IMR-90 (cell line): ENCODE measurements at regions not wholly inside any gene's neighbourhood (a gene's known extent, or its start where the extent isn't known, plus 50 kb on each side); places are given as distances from the start of the nearest gene placed in this dataset.

Experiments
- ATAC-seq: fragments of 200-7000 bp; cut with Tn5 transposase; 2 replicates; pipeline ENCODE4 v1.9.1; 2020; ENCODE audit warnings: low read depth, mild to moderate bottlenecking, moderate library complexity
- BruUV-seq: library from RNA; stranded (reverse); fragments of 400-500 nt; replicated peaks from 2 replicates; lab custom pipeline; 2021; lab: Mats Ljungman, UMichigan
- CTCF ChIA-PET: fragments of 300-600 bp; formaldehyde crosslinking; extraction: SDS; loops from one replicate; lab custom pipeline; 2021; ENCODE audit warnings: antibody characterized with exemption; lab: Yijun Ruan, JAX
- POLR2A ChIA-PET: fragments of 300-600 bp; sonication (Branson Sonifier 250); formaldehyde crosslinking; loops from one replicate; lab custom pipeline; 2022; ENCODE audit warnings: antibody characterized with exemption; ENCODE audit not compliant: unreplicated experiment; lab: Charles Lee
- DNase-seq: peaks from one replicate; pipeline ENCODE4 v3.0.0; 2013
- H2AFZ ChIP-seq: replicated peaks from 2 replicates; pipeline ENCODE3; 2013; ENCODE audit warnings: low read length, mild to moderate bottlenecking; ENCODE audit not compliant: poor library complexity
- H2AK5ac ChIP-seq: 2 replicates; pipeline ENCODE4 v1.6.1; 2013; ENCODE audit warnings: low read depth, low read length, inconsistent platforms
- H2AK9ac ChIP-seq: replicated peaks from 2 replicates; pipeline ENCODE3; 2013; ENCODE audit warnings: mild to moderate bottlenecking, low read depth, low read length, moderate library complexity; ENCODE audit not compliant: poor library complexity
- H2BK120ac ChIP-seq: 2 replicates; pipeline ENCODE4 v1.6.1; 2013; ENCODE audit warnings: low read depth, low read length, inconsistent platforms
- H2BK15ac ChIP-seq: 3 replicates; pipeline ENCODE4 v1.6.1; 2013; ENCODE audit warnings: low read depth, low read length, inconsistent platforms
- H2BK20ac ChIP-seq: 2 replicates; pipeline ENCODE4 v1.6.1; 2013; ENCODE audit warnings: low read depth, mild to moderate bottlenecking, inconsistent platforms, low read length, moderate library complexity
- H2BK5ac ChIP-seq: 2 replicates; pipeline ENCODE4 v1.6.1; 2013; ENCODE audit warnings: mild to moderate bottlenecking, low read depth, low read length, inconsistent platforms; ENCODE audit not compliant: poor library complexity, severe bottlenecking
- H3K14ac ChIP-seq: replicated peaks from 2 replicates; pipeline ENCODE4 v1.6.1; 2013; ENCODE audit warnings: low read depth, low read length, inconsistent platforms
- H3K18ac ChIP-seq: 2 replicates; pipeline ENCODE4 v1.6.1; 2013; ENCODE audit warnings: low read depth, low read length, control low read depth
- H3K23ac ChIP-seq: 2 replicates; pipeline ENCODE4 v1.6.1; 2013; ENCODE audit warnings: low read depth, low read length, inconsistent platforms
- H3K27ac ChIP-seq: 2 replicates; pipeline ENCODE4 v1.5.1; 2013; ENCODE audit warnings: mild to moderate bottlenecking, control low read depth, low read length; ENCODE audit not compliant: insufficient read depth
- H3K27me3 ChIP-seq: 2 replicates; pipeline ENCODE4 v1.6.1; 2013; ENCODE audit warnings: low read length; ENCODE audit not compliant: control insufficient read depth, insufficient read depth
- H3K36me3 ChIP-seq: 2 replicates; pipeline ENCODE4 v1.6.1; 2013; ENCODE audit warnings: low read length, mixed read lengths; ENCODE audit not compliant: control insufficient read depth, insufficient read depth
- H3K4ac ChIP-seq: 2 replicates; pipeline ENCODE4 v1.6.1; 2013; ENCODE audit warnings: low read depth, low read length, inconsistent platforms
- H3K4me1 ChIP-seq: 2 replicates; pipeline ENCODE4 v1.6.1; 2013; ENCODE audit warnings: low read length, mixed read lengths; ENCODE audit not compliant: control insufficient read depth, insufficient read depth
- H3K4me2 ChIP-seq: 2 replicates; pipeline ENCODE4 v1.6.1; 2013; ENCODE audit warnings: low read depth, mild to moderate bottlenecking, control low read depth, low read length, moderate library complexity
- H3K4me3 ChIP-seq: 2 replicates; pipeline ENCODE4 v1.5.1; 2013; ENCODE audit warnings: low read depth, mild to moderate bottlenecking, control low read depth, low read length, moderate library complexity; ENCODE audit not compliant: insufficient read depth
- H3K56ac ChIP-seq: 2 replicates; pipeline ENCODE4 v1.6.1; 2013; ENCODE audit warnings: low read length, inconsistent platforms; ENCODE audit not compliant: insufficient read depth; ENCODE audit errors: extremely low read depth
- H3K79me1 ChIP-seq, 2 experiments: 2 replicates each; pipeline ENCODE4 v1.6.1; 2013; ENCODE audit warnings: low read length in 2 of 2, inconsistent platforms in 1 of 2, low read depth in 1 of 2
- H3K9ac ChIP-seq: 2 replicates; pipeline ENCODE4 v1.6.1; 2013; ENCODE audit warnings: low read depth, low read length, control low read depth
- H3K9me1 ChIP-seq: 2 replicates; pipeline ENCODE4 v1.6.1; 2013; ENCODE audit warnings: low read length, inconsistent platforms; ENCODE audit not compliant: insufficient read depth
- H3K9me3 ChIP-seq: 2 replicates; pipeline ENCODE4 v1.6.1; 2013; ENCODE audit warnings: low read length; ENCODE audit not compliant: control insufficient read depth, insufficient read depth
- H4K20me1 ChIP-seq: 2 replicates; pipeline ENCODE4 v1.6.1; 2013; ENCODE audit warnings: low read length, inconsistent platforms; ENCODE audit not compliant: insufficient read depth
- H4K5ac ChIP-seq: 2 replicates; pipeline ENCODE4 v1.6.1; 2013; ENCODE audit warnings: mild to moderate bottlenecking, low read depth, low read length, control low read depth
- H4K8ac ChIP-seq, 2 experiments: 2 replicates each; pipeline ENCODE4 v1.6.1; 2013; ENCODE audit warnings: low read depth in 2 of 2, low read length in 2 of 2, control low read depth in 1 of 2, inconsistent platforms in 1 of 2
- H4K91ac ChIP-seq: 2 replicates; pipeline ENCODE4 v1.6.1; 2013; ENCODE audit warnings: low read depth, low read length, inconsistent platforms; ENCODE audit not compliant: insufficient read depth
- BHLHE40 ChIP-seq: fragments of 150-350 bp; IDR thresholded peaks from 2 replicates; pipeline ENCODE4 v1.6.1; 2016; ENCODE audit warnings: mild to moderate bottlenecking, low read depth, low read length
- CEBPB ChIP-seq: IDR thresholded peaks from 2 replicates; pipeline ENCODE4 v1.6.1; 2012; ENCODE audit warnings: low read depth, low read length, improper control_type of control experiment
- CHD1 ChIP-seq: IDR thresholded peaks from 2 replicates; pipeline ENCODE4 v1.6.1; 2012; ENCODE audit warnings: low read depth, low read length, improper control_type of control experiment
- CTCF ChIP-seq: conservative IDR thresholded peaks from 2 replicates; pipeline ENCODE4 v1.5.1; 2012; ENCODE audit warnings: mild to moderate bottlenecking, low read depth, low read length, improper control_type of control experiment
- ELK1 ChIP-seq: fragments of 150-350 bp; IDR thresholded peaks from 2 replicates; pipeline ENCODE4 v1.6.1; 2016; ENCODE audit warnings: low read depth, mild to moderate bottlenecking, low read length, moderate library complexity, borderline replicate concordance
- FOS ChIP-seq: fragments of 150-350 bp; IDR thresholded peaks from 2 replicates; pipeline ENCODE4 v1.6.1; 2016; ENCODE audit warnings: low read depth, low read length
- MAFK ChIP-seq: IDR thresholded peaks from 2 replicates; pipeline ENCODE4 v1.6.1; 2012; ENCODE audit warnings: low read depth, low read length, improper control_type of control experiment
- MAZ ChIP-seq: IDR thresholded peaks from 2 replicates; pipeline ENCODE4 v1.6.1; 2012; ENCODE audit warnings: low read depth, mild to moderate bottlenecking, low read length, improper control_type of control experiment, moderate library complexity, borderline replicate concordance
- MXI1 ChIP-seq: IDR thresholded peaks from 2 replicates; pipeline ENCODE4 v1.6.1; 2012; ENCODE audit warnings: low read depth, mild to moderate bottlenecking, low read length, moderate library complexity, borderline replicate concordance
- NFE2L2 ChIP-seq: fragments of 150-350 bp; IDR thresholded peaks from 2 replicates; pipeline ENCODE4 v1.6.1; 2016; ENCODE audit warnings: low read depth, mild to moderate bottlenecking, low read length
- POLR2A ChIP-seq: IDR thresholded peaks from 2 replicates; pipeline ENCODE4 v1.6.1; 2012; ENCODE audit warnings: mild to moderate bottlenecking, low read depth, low read length
- RAD21 ChIP-seq: IDR thresholded peaks from 2 replicates; pipeline ENCODE4 v1.6.1; 2012; ENCODE audit warnings: low read length, improper control_type of control experiment
- RCOR1 ChIP-seq: IDR thresholded peaks from 2 replicates; pipeline ENCODE4 v1.6.1; 2012; ENCODE audit warnings: mild to moderate bottlenecking, low read length, improper control_type of control experiment; ENCODE audit not compliant: insufficient replicate concordance
- RFX5 ChIP-seq: IDR thresholded peaks from 2 replicates; pipeline ENCODE4 v1.8.0; 2012; ENCODE audit warnings: low read depth, mild to moderate bottlenecking, low read length, moderate library complexity
- SMC3 ChIP-seq: fragments of 150-350 bp; IDR thresholded peaks from 2 replicates; pipeline ENCODE4 v1.6.1; 2016; ENCODE audit warnings: low read depth, mild to moderate bottlenecking, antibody characterized with exemption, low read length, moderate library complexity
- USF2 ChIP-seq: fragments of 150-350 bp; IDR thresholded peaks from 2 replicates; pipeline ENCODE4 v1.6.1; 2017; ENCODE audit warnings: mild to moderate bottlenecking, antibody characterized with exemption, low read length, low read depth
- WGBS, 2 experiments: methylation state at CpG; one replicate each; pipeline versions ENCODE4 v1.1.5 to v1.1.7; 2013; ENCODE audit warnings: missing lambda C conversion rate in 2 of 2; ENCODE audit not compliant: insufficient read length in 1 of 2; ENCODE audit errors: extremely low coverage in 2 of 2; 5-methylcytosine and 5-hydroxymethylcytosine counted together
- dilution Hi-C: fragments of 300-500 bp; cut with HindIII; formaldehyde crosslinking; loops from one replicate; pipeline ENCODE4 v1.14.3; 2018; ENCODE audit warnings: low sequenced_read_pairs; ENCODE audit not compliant: unreplicated experiment
- in situ Hi-C: fragments of 300-500 bp; cut with MboI; formaldehyde crosslinking; loops from 3 replicates; pipeline ENCODE4 v1.14.3; 2019; ENCODE audit warnings: low sequenced_read_pairs, inconsistent platforms, mixed read lengths
- intact Hi-C: fragments of 100-400 bp; cut with micrococcal nuclease; formaldehyde crosslinking; loops from 2 replicates; pipeline ENCODE4 v1.10.0; 2022

- no peak overlapping the region for H3K4ac ChIP-seq
- ChIA-PET POLR2A (no interaction called here), CTCF (no interaction called here)
- H3K4me1 ChIP-seq: no peaks in the 10 kb centered on the region
- intact Hi-C loops: no loop called here
- H3K79me1 ChIP-seq: no peaks in the 10 kb centered on the region
- H2AFZ ChIP-seq: no peak overlapping the region
- H3K36me3 ChIP-seq: no peaks in the 10 kb centered on the region
- no peak overlapping the region for H3K27ac ChIP-seq
- H2BK5ac ChIP-seq: no peak overlapping the region
- dilution Hi-C loops: no loop called here
- no CpG with 5 or more reads among the region's 6 CpGs for WGBS, 2 experiments
- no peak overlapping the region for H3K14ac ChIP-seq
- DNase-seq (no peak), ATAC-seq (no peak)
- no peak overlapping the region for H2BK120ac ChIP-seq
- H3K4me2 ChIP-seq: no peak overlapping the region
- H2BK20ac ChIP-seq: no peak overlapping the region
- H2AK5ac ChIP-seq: no peak overlapping the region
- H3K18ac ChIP-seq: no peak overlapping the region
- no peak overlapping the region for H2AK9ac ChIP-seq
- no peak overlapping the region for H3K4me3 ChIP-seq
- H4K5ac ChIP-seq: no peak overlapping the region
- no peak overlapping the region for H4K91ac ChIP-seq
- no peaks in the 10 kb centered on the region for H3K9me1 ChIP-seq
- no peak overlapping the region for H4K8ac ChIP-seq
- no peaks in the 10 kb centered on the region; the same call in 1 of the 2 replicates for H3K9me3 ChIP-seq
- no peak overlapping the region for H3K9ac ChIP-seq
- no peak overlapping the region for H2BK15ac ChIP-seq
- H3K27me3 ChIP-seq: no peaks in the 10 kb centered on the region; the same call in 1 of the 2 replicates
- no TSS peak for BruUV-seq
- in situ Hi-C loops: no loop called here
- H4K20me1 ChIP-seq: no peaks in the 10 kb centered on the region
- H3K56ac ChIP-seq: no peak overlapping the region
- H3K23ac ChIP-seq: no peak overlapping the region
- TF ChIP-seq NFE2L2: no peak
- no peak for TF ChIP-seq CTCF
- no peak for TF ChIP-seq RCOR1
- no peak for TF ChIP-seq MAZ
- TF ChIP-seq CHD1: no peak
- no peak for TF ChIP-seq CEBPB
- TF ChIP-seq ELK1: no peak
- TF ChIP-seq BHLHE40: no peak
- TF ChIP-seq POLR2A: no peak
- TF ChIP-seq MAFK: no peak
- TF ChIP-seq RFX5: no peak
- TF ChIP-seq FOS: no peak
- TF ChIP-seq RAD21: no peak
- no peak for TF ChIP-seq USF2
- no peak for TF ChIP-seq MXI1
- no peak for TF ChIP-seq SMC3
Observed at GRCh38 chr2:5926871-5927512, 234.8 kb downstream of the SOX11 start.
